ENCODE measurements at regions not wholly inside any gene's neighbourhood (a gene's known extent, or its start where the extent isn't known, plus 50 kb on each side); places are given as distances from the start of the nearest gene placed in this dataset.

DNA sequence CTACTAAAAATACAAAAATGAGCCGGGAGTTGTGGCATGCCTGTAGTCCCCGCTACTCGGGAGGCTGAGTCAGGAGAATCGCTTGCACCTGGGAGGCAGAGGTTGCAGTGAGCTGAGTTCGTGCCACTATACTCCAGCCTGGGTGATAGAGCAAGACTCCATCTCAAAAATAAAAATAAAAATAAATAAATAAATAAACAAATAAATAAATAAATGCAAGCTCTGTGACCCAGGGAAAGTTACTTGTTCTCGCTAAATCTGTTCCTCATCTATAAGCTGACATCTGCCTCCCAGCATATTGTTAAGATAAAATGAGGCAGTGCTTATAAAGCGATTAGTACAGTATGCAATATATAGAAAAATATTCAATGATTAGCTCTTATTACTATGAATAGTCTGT, 56.4 kb upstream of the STK38L start:
- H3K4me1 ChIP-seq (ENCODE audit: insufficient read depth): peaks cover 2% of the 10 kb centered on the region
- no peak for DNase-seq (ENCODE audit: extremely low spot score)
- no peak overlapping the region for H3K4me3 ChIP-seq (ENCODE audit: low read depth, low read length)
- H3K27ac ChIP-seq (ENCODE audit: low read depth): no peak overlapping the region
- no peaks in the 10 kb centered on the region for H3K36me3 ChIP-seq (ENCODE audit: insufficient read depth)
- WGBS: 98% methylated on average over 7 of the region's 7 CpGs

DNA sequence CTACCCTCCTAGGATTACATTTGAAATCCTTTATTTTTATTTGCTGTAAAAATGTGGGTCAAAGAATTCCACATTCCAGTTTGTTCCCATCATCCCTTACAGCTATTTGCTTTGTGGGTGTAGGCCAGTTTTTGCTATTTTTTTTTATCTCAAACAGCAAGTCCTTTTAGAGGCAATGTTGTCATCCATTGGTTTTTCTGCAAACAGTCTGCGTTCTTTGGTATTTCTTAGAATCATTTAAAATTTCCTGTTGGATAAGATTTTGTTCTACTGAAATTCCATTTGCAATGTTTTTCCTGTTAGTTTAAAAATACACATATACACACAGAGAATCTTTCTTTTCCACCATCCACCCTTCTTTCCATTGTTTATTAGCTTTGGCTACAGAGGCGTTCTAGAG, 53.3 kb upstream of the STK38L start:
- no peak overlapping the region for H3K4me3 ChIP-seq (ENCODE audit: low read depth, low read length)
- DNase-seq (ENCODE audit: extremely low spot score): no peak
- no peaks in the 10 kb centered on the region for H3K36me3 ChIP-seq (ENCODE audit: insufficient read depth)
- no peak overlapping the region for H3K27ac ChIP-seq (ENCODE audit: low read depth)
- 27% methylated on average over 2 of the region's 2 CpGs for WGBS
- H3K4me1 ChIP-seq (ENCODE audit: insufficient read depth): peaks cover 2% of the 10 kb centered on the region

DNA sequence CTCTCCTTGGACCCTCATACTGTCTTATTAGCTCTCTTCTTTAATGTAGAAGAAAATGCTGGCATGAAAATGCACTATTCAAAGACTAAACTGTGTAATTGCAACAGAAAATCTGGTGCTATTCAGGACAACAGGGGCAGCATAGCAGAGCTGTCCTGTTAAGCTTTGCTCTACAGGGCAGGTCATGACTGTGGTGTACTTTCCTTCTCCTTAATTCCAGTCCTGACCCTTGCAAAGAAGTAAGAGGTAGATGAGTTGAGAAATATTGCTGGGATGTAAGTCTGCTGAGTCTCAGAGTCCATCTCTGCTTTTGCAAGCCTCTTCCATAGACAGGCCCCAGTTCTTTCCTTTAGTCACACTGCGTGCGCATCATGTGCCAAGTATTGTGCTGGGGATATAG, 52.6 kb upstream of the STK38L start:
- Histone ChIP-seq H3K27ac (ENCODE audit: low read depth) (no peak overlapping the region), H3K4me1 (ENCODE audit: insufficient read depth) (peaks cover 2% of the 10 kb centered on the region), H3K36me3 (ENCODE audit: insufficient read depth) (no peaks in the 10 kb centered on the region), H3K4me3 (ENCODE audit: low read depth, low read length) (no peak overlapping the region)
- no peak for DNase-seq (ENCODE audit: extremely low spot score)
- WGBS: 98% methylated on average over 2 of the region's 2 CpGs

GRCh38 chr12:27192118-27192802, 51.8 kb upstream of the STK38L start:
- WGBS: 93% methylated on average over 5 of the region's 5 CpGs
- Histone ChIP-seq H3K27ac (ENCODE audit: low read depth) (no peak overlapping the region), H3K4me1 (ENCODE audit: insufficient read depth) (peaks cover 2% of the 10 kb centered on the region), H3K36me3 (ENCODE audit: insufficient read depth) (no peaks in the 10 kb centered on the region), H3K4me3 (ENCODE audit: low read depth, low read length) (no peak overlapping the region)
- DNase-seq (ENCODE audit: extremely low spot score): no peak

GRCh38 chr12:27193106-27193505, 51.0 kb upstream of the STK38L start:
- H3K4me1 ChIP-seq (ENCODE audit: insufficient read depth): peaks cover 2% of the 10 kb centered on the region
- 34% methylated on average over 2 of the region's 2 CpGs for WGBS

GRCh38 chr12:27193854-27194544, 50.1 kb upstream of the STK38L start:
- no peaks in the 10 kb centered on the region for H3K36me3 ChIP-seq (ENCODE audit: insufficient read depth)
- WGBS: 17% methylated on average over 2 of the region's 2 CpGs
- no peak for DNase-seq (ENCODE audit: extremely low spot score)
- H3K4me1 ChIP-seq (ENCODE audit: insufficient read depth): peaks cover 2% of the 10 kb centered on the region
- H3K27ac ChIP-seq (ENCODE audit: low read depth): no peak overlapping the region
- H3K4me3 ChIP-seq (ENCODE audit: low read depth, low read length): no peak overlapping the region

More at GRCh38 chr12:27193106-27193505, 51.0 kb upstream of the STK38L start:
- DNase-seq (ENCODE audit: extremely low spot score): no peak
- Histone ChIP-seq H3K27ac (ENCODE audit: low read depth) (no peak overlapping the region), H3K4me3 (ENCODE audit: low read depth, low read length) (no peak overlapping the region), H3K36me3 (ENCODE audit: insufficient read depth) (no peaks in the 10 kb centered on the region)

Data from urinary bladder (tissue), 3 donors.